ENCODE measurements at regions not wholly inside any gene's neighbourhood (a gene's known extent, or its start where the extent isn't known, plus 50 kb on each side); places are given as distances from the start of the nearest gene placed in this dataset.

- WGBS (ENCODE audit: insufficient coverage), result no CpG with 5 or more reads among the region's 1 CpG
- no peaks in the 10 kb centered on the region for H4K20me1 ChIP-seq (ENCODE audit: control insufficient read depth, insufficient read depth, low read length, poor library complexity, severe bottlenecking)
- H3K9ac ChIP-seq (ENCODE audit: low read length), result no peak overlapping the region
- no peak overlapping the region for H3K4me2 ChIP-seq (replicated peaks; ENCODE audit: low read depth, low read length, poor library complexity, severe bottlenecking)
- H3K79me2 ChIP-seq (ENCODE audit: control insufficient read depth, insufficient read depth, low read length), result no peaks in the 10 kb centered on the region
- H3K4me1 Mint-ChIP-seq, result no peaks in the 10 kb centered on the region
- H3K27ac Mint-ChIP-seq, result no peak overlapping the region
- H3K9me3 Mint-ChIP-seq (ENCODE audit: insufficient read depth), result no peaks in the 10 kb centered on the region
- no peak for TF ChIP-seq EZH2 (IDR thresholded peaks at IDR 0.05; ENCODE audit: borderline replicate concordance, insufficient read depth, low read depth, low read length, poor library complexity, severe bottlenecking)
- no peak for TF ChIP-seq CTCF (IDR thresholded peaks at IDR 0.05)
- ChIA-PET CTCF (no interaction called here), POLR2A (no interaction called here)
- intact Hi-C loops (cut with micrococcal nuclease), result no loop called here
- no peak for DNase-seq
- H3K27me3 Mint-ChIP-seq, result no peaks in the 10 kb centered on the region
- no peak for ATAC-seq (ENCODE audit: low read depth)
- no peak overlapping the region for H3K27ac ChIP-seq (ENCODE audit: low read length in 2 of 2)
- H3K4me3 Mint-ChIP-seq, result no peak overlapping the region
- no peaks in the 10 kb centered on the region for H3K36me3 ChIP-seq (replicated peaks in 1 of 2; ENCODE audit: control extremely low read depth in 1 of 2, control insufficient read depth in 1 of 2, extremely low read depth in 1 of 2, insufficient read depth in 2 of 2, low read length in 1 of 2)
- H2AFZ ChIP-seq (ENCODE audit: insufficient read depth, low read depth, low read length, poor library complexity, severe bottlenecking), result no peak overlapping the region
- no peaks in the 10 kb centered on the region for H3K4me1 ChIP-seq (ENCODE audit: control insufficient read depth in 2 of 2, insufficient read depth in 2 of 2, low read length in 2 of 2)
- no peaks in the 10 kb centered on the region for H3K27me3 ChIP-seq (replicated peaks in 1 of 4; ENCODE audit: control extremely low read depth in 1 of 4, control insufficient read depth in 3 of 4, insufficient read depth in 4 of 4, low read length in 3 of 4)
- peaks cover 0 to 3% (median 0%) of the 10 kb centered on the region in 3 donors for H3K9me3 ChIP-seq (ENCODE audit: control extremely low read depth in 1 of 3, control insufficient read depth in 2 of 3, insufficient read depth in 1 of 3, low read length in 2 of 3)
- no peak overlapping the region for H3K4me3 ChIP-seq (ENCODE audit: control extremely low read depth in 1 of 5, extremely low read depth in 1 of 5, insufficient read depth in 1 of 5, low read depth in 2 of 5, low read length in 4 of 5)
These were observed 346.4 kb upstream of the FAM174A start for GRCh38 chr5:100188778-100189177.

- Histone ChIP-seq H3K9ac (ENCODE audit: low read length) (no peak overlapping the region), H3K27ac (ENCODE audit: low read length in 2 of 2) (no peak overlapping the region), H3K4me3 (ENCODE audit: control extremely low read depth in 1 of 5, extremely low read depth in 1 of 5, insufficient read depth in 1 of 5, low read depth in 2 of 5, low read length in 4 of 5) (no peak overlapping the region), H3K36me3 (replicated peaks in 1 of 2; ENCODE audit: control extremely low read depth in 1 of 2, control insufficient read depth in 1 of 2, extremely low read depth in 1 of 2, insufficient read depth in 2 of 2, low read length in 1 of 2) (no peaks in the 10 kb centered on the region), H3K9me3 (ENCODE audit: control extremely low read depth in 1 of 3, control insufficient read depth in 2 of 3, insufficient read depth in 1 of 3, low read length in 2 of 3) (peaks cover 0 to 3% (median 0%) of the 10 kb centered on the region in 3 donors), H4K20me1 (ENCODE audit: control insufficient read depth, insufficient read depth, low read length, poor library complexity, severe bottlenecking) (no peaks in the 10 kb centered on the region), H3K4me1 (ENCODE audit: control insufficient read depth in 2 of 2, insufficient read depth in 2 of 2, low read length in 2 of 2) (no peaks in the 10 kb centered on the region), H3K27me3 (replicated peaks in 1 of 4; ENCODE audit: control extremely low read depth in 1 of 4, control insufficient read depth in 3 of 4, insufficient read depth in 4 of 4, low read length in 3 of 4) (no peaks in the 10 kb centered on the region), H3K4me2 (replicated peaks; ENCODE audit: low read depth, low read length, poor library complexity, severe bottlenecking) (no peak overlapping the region), H3K79me2 (ENCODE audit: control insufficient read depth, insufficient read depth, low read length) (no peaks in the 10 kb centered on the region), H2AFZ (ENCODE audit: insufficient read depth, low read depth, low read length, poor library complexity, severe bottlenecking) (no peak overlapping the region)
- DNase-seq (no peak), ATAC-seq (ENCODE audit: low read depth) (no peak)
- POLR2A ChIA-PET, result no interaction called here
- intact Hi-C loops (cut with micrococcal nuclease), result no loop called here
- CTCF ChIA-PET, result no interaction called here
- Mint-ChIP-seq H3K4me3 (no peak overlapping the region), H3K27ac (no peak overlapping the region), H3K27me3 (no peaks in the 10 kb centered on the region), H3K9me3 (ENCODE audit: insufficient read depth) (peaks cover 3% of the 10 kb centered on the region), H3K4me1 (no peaks in the 10 kb centered on the region)
- WGBS (ENCODE audit: insufficient coverage), result no CpG with 5 or more reads among the region's 3 CpGs
- TF ChIP-seq CTCF (IDR thresholded peaks at IDR 0.05), result no peak
- TF ChIP-seq EZH2 (IDR thresholded peaks at IDR 0.05; ENCODE audit: borderline replicate concordance, insufficient read depth, low read depth, low read length, poor library complexity, severe bottlenecking), result no peak
These were observed 346.8 kb upstream of the FAM174A start for GRCh38 chr5:100188339-100188738.

All from B cell (primary cell).